ENCODE measurements at regions not wholly inside any gene's neighbourhood (a gene's known extent, or its start where the extent isn't known, plus 50 kb on each side); places are given as distances from the start of the nearest gene placed in this dataset.

DNA sequence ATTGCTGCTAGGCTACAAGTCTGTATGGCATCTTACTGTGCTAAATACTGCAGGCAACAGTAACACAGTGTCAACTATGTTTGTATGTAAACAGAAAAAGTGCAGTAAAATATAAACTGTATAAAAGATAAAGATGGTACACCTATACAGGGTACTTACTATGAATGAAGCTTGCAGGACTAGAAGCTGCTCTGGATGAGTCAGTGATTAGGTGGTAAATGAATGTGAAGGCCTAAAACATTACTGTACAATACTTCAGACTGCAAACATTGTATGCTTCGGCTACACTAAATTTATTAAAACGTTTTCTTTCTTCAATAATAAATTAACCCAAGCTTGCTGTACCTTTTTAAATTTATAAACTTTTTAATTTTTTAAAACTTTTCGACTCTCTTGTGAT lies 97.1 kb downstream of the HLX start:
- no peak for DNase-seq (ENCODE audit: low spot score)
- no TSS peak for BruUV-seq (replicated peaks)
- TF ChIP-seq EZH2phosphoT487 (IDR thresholded peaks at IDR 0.05; ENCODE audit: borderline replicate concordance, low read depth, low read length) = no peak
- TF ChIP-seq, protein P1, sequence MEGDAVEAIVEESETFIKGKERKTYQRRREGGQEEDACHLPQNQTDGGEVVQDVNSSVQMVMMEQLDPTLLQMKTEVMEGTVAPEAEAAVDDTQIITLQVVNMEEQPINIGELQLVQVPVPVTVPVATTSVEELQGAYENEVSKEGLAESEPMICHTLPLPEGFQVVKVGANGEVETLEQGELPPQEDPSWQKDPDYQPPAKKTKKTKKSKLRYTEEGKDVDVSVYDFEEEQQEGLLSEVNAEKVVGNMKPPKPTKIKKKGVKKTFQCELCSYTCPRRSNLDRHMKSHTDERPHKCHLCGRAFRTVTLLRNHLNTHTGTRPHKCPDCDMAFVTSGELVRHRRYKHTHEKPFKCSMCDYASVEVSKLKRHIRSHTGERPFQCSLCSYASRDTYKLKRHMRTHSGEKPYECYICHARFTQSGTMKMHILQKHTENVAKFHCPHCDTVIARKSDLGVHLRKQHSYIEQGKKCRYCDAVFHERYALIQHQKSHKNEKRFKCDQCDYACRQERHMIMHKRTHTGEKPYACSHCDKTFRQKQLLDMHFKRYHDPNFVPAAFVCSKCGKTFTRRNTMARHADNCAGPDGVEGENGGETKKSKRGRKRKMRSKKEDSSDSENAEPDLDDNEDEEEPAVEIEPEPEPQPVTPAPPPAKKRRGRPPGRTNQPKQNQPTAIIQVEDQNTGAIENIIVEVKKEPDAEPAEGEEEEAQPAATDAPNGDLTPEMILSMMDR (conservative IDR thresholded peaks at IDR 0.05; ENCODE audit: low read length) = no peak
- ChIA-PET POLR2A (interaction anchor here (0.9 to 1.1 kb wide), 2 partner anchors 11 to 13 kb away, joined by 3 read pairs; no protein-coding TSS in a partner anchor), CTCF (ENCODE audit: unreplicated experiment) (interaction anchor here (0.6 kb wide), 1 partner anchor 22 kb away, joined by 3 read pairs; no protein-coding TSS in a partner anchor)
- Histone ChIP-seq H3K9me3 (ENCODE audit: low read length) (no peaks in the 10 kb centered on the region), H3K79me2 (ENCODE audit: insufficient read depth, low read depth, low read length) (no peaks in the 10 kb centered on the region), H3K27ac (ENCODE audit: low read depth, low read length, poor library complexity, severe bottlenecking) (no peak overlapping the region), H3K4me2 (ENCODE audit: low read length) (no peak overlapping the region), H3K9me2 (ENCODE audit: insufficient read depth, low read length) (no peaks in the 10 kb centered on the region), H3K4me3 (ENCODE audit: low read depth, low read length, poor library complexity, severe bottlenecking) (no peak overlapping the region), H2AFZ (ENCODE audit: low read length) (no peak overlapping the region), H3K4me1 (ENCODE audit: insufficient read depth, low read length, poor library complexity, severe bottlenecking) (no peaks in the 10 kb centered on the region), H4K20me1 (ENCODE audit: insufficient read depth, low read length) (no peaks in the 10 kb centered on the region), H3K36me3 (ENCODE audit: insufficient read depth, low read length) (no peaks in the 10 kb centered on the region)
- intact Hi-C loops (cut with micrococcal nuclease; ENCODE audit: unreplicated experiment) = no loop called here

DNA sequence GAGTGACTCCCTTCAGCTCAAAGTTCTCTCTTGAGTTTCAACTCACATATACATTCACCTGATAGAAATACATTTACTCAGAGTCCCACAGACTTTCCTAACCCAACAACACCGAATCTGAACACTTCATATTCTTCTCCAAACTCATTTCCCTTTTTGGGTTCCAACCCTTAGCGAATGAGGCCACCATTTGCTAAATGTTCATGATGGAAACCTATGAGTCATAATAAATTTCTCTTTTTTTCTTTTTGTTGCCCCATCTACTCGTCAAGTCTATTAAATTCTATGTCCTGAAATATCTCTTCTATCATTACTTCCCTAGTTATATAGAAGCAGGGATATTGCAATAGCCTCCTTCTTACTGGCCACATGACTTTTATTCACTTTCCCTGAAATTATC lies 100.1 kb downstream of the HLX start:
- Histone ChIP-seq H3K4me3 (ENCODE audit: low read depth, low read length, poor library complexity, severe bottlenecking) (no peak overlapping the region), H3K9me2 (ENCODE audit: insufficient read depth, low read length) (no peaks in the 10 kb centered on the region), H3K79me2 (ENCODE audit: insufficient read depth, low read depth, low read length) (no peaks in the 10 kb centered on the region), H2AFZ (ENCODE audit: low read length) (no peak overlapping the region), H3K36me3 (ENCODE audit: insufficient read depth, low read length) (no peaks in the 10 kb centered on the region), H3K4me2 (ENCODE audit: low read length) (no peak overlapping the region), H3K9me3 (ENCODE audit: low read length) (no peaks in the 10 kb centered on the region), H4K20me1 (ENCODE audit: insufficient read depth, low read length) (no peaks in the 10 kb centered on the region), H3K4me1 (ENCODE audit: insufficient read depth, low read length, poor library complexity, severe bottlenecking) (no peaks in the 10 kb centered on the region), H3K27ac (ENCODE audit: low read depth, low read length, poor library complexity, severe bottlenecking) (no peak overlapping the region)
- no peak for DNase-seq (ENCODE audit: low spot score)
- no TSS peak for BruUV-seq (replicated peaks)
- ChIA-PET POLR2A (no interaction called here), CTCF (ENCODE audit: unreplicated experiment) (no interaction called here)
- TF ChIP-seq EZH2phosphoT487 (IDR thresholded peaks at IDR 0.05; ENCODE audit: borderline replicate concordance, low read depth, low read length) = no peak
- TF ChIP-seq, protein P1 (conservative IDR thresholded peaks at IDR 0.05; ENCODE audit: low read length) = no peak
- intact Hi-C loops (cut with micrococcal nuclease; ENCODE audit: unreplicated experiment) = no loop called here

DNA sequence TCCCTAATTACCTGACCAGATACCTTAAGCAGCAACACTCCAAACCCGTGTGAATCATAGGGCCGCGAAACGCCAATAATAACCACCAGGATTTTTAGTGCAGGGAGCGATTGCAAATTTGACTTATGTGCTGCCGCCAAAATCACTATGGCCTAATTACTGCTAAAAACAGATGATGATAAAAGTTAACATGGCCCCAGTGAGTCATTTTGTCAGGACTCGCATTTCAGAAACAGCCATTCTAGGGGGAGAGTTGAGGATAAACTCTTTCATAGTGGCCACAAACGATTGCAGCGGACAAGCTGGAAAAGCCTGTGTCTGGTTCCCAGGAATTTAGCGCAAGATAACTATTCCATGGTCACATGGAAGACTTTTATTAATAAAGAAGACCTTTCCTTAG lies 103.4 kb downstream of the HLX start:
- ChIA-PET CTCF (ENCODE audit: unreplicated experiment) (no interaction called here), POLR2A (no interaction called here)
- no peak overlapping the region for H3K4me2 ChIP-seq (ENCODE audit: low read length)
- intact Hi-C loops (cut with micrococcal nuclease; ENCODE audit: unreplicated experiment) = no loop called here
- H3K27ac ChIP-seq (ENCODE audit: low read depth, low read length, poor library complexity, severe bottlenecking) = no peak overlapping the region
- H3K4me3 ChIP-seq (ENCODE audit: low read depth, low read length, poor library complexity, severe bottlenecking) = no peak overlapping the region
- no peaks in the 10 kb centered on the region for H3K9me2 ChIP-seq (ENCODE audit: insufficient read depth, low read length)
- no peaks in the 10 kb centered on the region for H3K4me1 ChIP-seq (ENCODE audit: insufficient read depth, low read length, poor library complexity, severe bottlenecking)
- H3K36me3 ChIP-seq (ENCODE audit: insufficient read depth, low read length) = no peaks in the 10 kb centered on the region
- no peaks in the 10 kb centered on the region for H4K20me1 ChIP-seq (ENCODE audit: insufficient read depth, low read length)
- H3K79me2 ChIP-seq (ENCODE audit: insufficient read depth, low read depth, low read length) = no peaks in the 10 kb centered on the region
- BruUV-seq (replicated peaks) = no TSS peak
- no peaks in the 10 kb centered on the region for H3K9me3 ChIP-seq (ENCODE audit: low read length)
- TF ChIP-seq EZH2phosphoT487 (IDR thresholded peaks at IDR 0.05; ENCODE audit: borderline replicate concordance, low read depth, low read length) = no peak
- TF ChIP-seq, protein P1 (conservative IDR thresholded peaks at IDR 0.05; ENCODE audit: low read length) = no peak
- H2AFZ ChIP-seq (ENCODE audit: low read length) = no peak overlapping the region
- DNase-seq (ENCODE audit: low spot score) = no peak
